COR-L47 (cell line): ENCODE measurements at regions not wholly inside any gene's neighbourhood (a gene's known extent, or its start where the extent isn't known, plus 50 kb on each side); places are given as distances from the start of the nearest gene placed in this dataset.

Source experiments
- DNase-seq: peaks from one replicate; lab custom pipeline; 2025; lab: John Stamatoyannopoulos, UW

GRCh38 chr2:23091900-23092299, 293.1 kb upstream of the KLHL29 start:
- no peak for DNase-seq

DNA sequence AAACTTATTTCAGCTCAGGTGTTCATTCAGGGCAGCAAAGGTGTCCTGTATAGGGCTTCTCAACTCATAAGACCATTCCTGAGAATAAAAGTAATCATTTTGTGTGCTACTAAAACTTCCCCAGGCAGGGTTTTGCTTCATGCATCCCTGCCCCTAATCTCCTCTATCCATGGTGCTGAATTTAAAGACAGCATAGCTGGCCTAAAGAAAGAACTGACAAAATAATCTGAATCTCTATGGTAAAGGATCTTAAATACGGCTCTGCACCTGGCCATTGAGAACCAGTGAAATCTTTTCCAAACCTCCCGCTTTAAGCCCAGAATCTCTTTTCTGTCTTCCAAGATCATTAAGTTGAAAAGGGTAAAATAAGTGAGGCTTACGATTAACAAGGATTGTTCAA, 292.1 kb upstream of the KLHL29 start:
- no peak for DNase-seq

GRCh38 chr2:23093513-23093912, 291.5 kb upstream of the KLHL29 start:
- peak; percentile 60 for DNase-seq

- no peak for DNase-seq
Measured at GRCh38 chr2:23096906-23097602, 287.9 kb upstream of the KLHL29 start.

DNA sequence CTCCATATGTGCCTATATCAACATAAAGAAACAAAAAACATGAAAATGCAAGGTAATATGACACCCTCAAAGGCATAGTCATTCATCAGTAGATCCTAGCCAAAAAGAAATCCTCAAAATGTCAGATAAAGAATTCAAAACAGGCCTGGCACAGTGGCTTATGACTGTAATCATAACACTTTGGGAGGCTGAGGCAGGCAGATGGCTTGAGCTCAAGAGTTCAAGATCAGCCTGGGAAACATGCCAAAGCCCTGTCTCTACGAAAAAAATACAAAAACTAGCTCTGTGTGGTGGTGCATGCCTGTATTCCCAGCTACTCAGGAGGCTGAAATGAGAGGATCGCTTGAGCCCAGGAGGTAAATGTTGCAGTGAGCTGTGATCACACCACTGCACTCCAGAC, 284.6 kb upstream of the KLHL29 start:
- DNase-seq: no peak

GRCh38 chr2:23106242-23106785, 278.7 kb upstream of the KLHL29 start:
- DNase-seq: no peak

- DNase-seq: no peak
Measured at GRCh38 chr2:23107327-23107941, 277.5 kb upstream of the KLHL29 start.

- no peak for DNase-seq
Measured at GRCh38 chr2:23111263-23111662, 273.7 kb upstream of the KLHL29 start.

DNA sequence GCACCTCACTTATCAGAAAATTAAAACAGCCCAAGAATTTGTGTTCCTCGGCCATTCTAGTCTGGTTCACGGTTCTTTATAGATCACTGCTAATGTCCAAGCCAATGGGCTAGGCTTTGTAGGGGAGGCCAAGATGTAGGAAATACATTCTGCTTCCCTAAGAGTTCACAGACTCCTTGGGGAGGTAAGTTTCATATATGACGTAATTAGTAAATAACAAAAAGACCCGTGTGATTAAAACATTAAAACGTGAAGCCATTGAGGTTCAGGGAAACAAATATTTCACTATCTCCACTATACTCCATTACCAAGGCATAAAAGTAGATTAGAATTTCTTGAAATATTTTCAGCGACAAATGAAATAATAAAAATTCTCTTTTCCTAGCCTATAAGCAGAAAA, 272.5 kb upstream of the KLHL29 start:
- no peak for DNase-seq

- no peak for DNase-seq
Measured at GRCh38 chr2:23114299-23114698, 270.7 kb upstream of the KLHL29 start.

- no peak for DNase-seq
Measured at GRCh38 chr2:23118313-23118712, 266.7 kb upstream of the KLHL29 start.

DNA sequence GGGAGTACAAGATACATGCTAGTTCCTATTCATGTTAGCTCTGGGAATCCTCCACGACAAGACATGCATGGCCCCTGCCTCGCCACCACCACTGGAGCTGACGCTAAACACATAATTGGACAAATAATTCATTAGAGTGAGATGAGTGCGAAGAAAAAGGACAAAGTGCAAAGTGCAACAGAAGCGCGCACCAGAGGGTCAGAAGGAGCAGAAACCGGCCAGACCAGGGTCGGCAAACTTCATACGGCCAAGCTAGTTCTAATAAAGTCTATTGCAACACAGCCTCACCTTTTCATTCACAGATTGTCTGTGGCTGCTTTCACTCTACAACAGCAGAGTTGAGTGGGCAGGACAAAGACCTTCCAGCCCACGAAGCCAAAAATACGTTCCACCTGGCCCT, 266.1 kb upstream of the KLHL29 start:
- no peak for DNase-seq

DNA sequence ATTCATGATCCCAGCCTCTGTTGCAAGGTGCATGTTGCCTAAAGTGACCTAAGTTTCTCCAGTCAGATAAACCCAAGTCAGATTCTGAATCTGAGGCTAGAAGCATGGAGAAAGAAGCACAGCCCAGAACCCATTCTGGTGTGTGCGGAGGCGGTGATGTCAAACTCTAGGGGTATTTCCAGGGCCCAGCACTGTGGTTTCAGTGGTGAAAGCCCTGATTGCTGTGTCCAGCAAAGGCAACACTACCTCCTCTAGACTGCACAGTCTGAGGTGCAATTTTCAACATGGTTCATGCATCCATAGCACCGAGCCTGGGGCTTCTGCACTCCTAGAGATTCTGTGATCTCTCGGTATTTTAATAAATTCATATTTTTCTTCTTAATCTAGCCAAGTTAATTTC, 264.8 kb upstream of the KLHL29 start:
- DNase-seq: no peak

DNA sequence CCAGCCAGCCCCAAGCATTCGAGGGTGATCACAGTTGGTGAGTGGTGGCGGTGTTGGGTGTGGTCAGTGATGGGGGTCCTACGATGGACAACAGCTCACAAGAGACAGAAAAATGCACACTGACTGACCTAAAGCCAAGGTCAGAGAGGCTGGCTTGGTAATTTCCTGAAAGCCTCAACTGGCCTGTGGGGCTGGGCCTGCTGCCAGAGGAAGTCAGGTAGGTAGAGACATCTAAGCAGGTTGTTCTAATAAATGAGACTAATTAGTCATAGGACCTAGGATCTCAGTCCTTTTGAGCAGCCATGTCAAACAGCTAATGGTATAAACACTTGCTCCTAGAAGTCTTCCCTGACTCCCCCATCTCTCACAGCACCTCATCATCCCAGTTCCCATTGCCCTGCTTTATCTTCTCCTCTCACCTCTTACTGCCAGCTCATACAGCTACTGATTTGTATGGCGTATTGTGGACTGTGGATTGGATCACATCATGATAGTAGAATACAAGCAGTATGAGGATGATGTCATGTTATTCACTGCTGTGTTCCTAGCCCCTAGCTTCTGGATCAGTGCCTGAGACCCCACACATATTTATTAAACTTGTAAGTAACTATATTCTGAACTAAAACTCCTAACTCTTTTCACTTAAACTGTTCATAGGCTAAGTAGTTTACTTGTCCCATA, 262.9 kb upstream of the KLHL29 start:
- no peak for DNase-seq

DNA sequence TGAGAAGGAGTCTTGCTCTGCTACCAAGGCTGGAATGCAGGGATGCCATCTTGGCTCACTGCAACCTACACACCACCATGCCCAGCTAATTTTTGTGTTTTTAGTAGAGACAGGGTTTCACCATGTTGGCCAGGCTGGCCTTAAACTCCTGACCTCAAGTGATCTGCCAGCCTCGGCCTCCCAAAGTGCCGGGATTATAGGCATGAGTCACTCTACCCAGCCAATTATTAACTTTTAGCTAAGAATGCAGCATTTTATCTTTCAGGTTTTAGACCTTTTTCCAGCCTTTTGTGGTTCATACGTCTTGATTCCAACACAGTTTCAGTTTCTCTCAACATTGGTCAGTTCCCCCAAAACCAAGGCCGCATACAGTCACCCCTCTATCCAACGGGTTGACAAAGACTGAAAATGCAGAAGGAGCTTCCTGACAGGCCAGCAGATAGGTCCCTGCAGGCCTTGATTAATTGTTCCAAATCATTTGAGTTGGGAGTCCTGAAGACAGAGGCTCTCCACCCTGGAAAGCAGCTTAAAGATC, 262.2 kb upstream of the KLHL29 start:
- DNase-seq: no peak

GRCh38 chr2:23123686-23124085, 261.3 kb upstream of the KLHL29 start:
- DNase-seq: no peak

GRCh38 chr2:23124214-23124750, 260.7 kb upstream of the KLHL29 start:
- no peak for DNase-seq

DNA sequence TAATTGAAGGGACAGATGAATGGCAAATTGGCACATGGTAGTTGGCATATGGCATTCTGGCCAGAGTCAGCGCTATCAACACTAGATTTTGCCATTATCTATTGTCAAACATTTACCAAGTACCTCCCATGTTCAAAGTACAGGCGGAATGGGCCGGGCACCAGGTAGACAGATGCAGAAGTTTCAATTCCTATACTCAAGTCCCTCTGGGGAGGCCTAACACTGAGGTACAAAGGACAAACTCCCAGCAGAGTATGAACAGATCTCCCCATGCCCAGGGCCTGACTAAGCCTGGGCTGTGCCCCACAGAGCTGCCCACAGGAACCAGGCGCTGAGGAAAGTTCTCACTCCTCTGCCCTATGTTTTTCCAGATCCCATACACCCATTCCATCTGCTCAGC, 257.5 kb upstream of the KLHL29 start:
- DNase-seq: no peak

DNA sequence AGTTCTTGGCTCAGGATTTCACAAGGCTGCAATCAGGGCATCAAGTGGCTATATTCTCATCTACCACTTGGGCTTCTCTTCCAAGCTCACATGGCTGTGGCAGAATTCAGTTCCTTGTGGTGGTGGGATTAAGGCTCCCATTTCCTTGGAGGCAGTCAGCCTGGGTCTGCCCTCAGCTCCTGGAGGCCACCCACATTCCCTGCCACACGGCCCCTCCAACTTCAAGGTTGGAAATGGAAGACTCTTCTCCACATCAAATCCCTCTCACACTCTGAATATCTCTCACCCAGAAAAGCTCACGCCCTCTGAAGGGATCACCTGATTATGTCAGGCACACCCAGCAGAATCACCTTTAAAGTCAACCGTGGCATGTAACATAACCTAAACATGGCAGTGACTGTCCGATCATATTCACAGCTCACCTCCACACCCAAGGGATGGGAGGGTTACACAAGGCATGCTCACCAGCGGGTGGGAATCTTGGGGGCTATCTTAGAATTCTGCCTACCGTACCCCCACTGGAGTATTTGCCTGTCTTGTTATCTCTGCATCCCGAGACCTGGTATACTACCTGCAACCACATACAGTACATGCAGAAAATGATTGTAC, 256.2 kb upstream of the KLHL29 start:
- DNase-seq: no peak

DNA sequence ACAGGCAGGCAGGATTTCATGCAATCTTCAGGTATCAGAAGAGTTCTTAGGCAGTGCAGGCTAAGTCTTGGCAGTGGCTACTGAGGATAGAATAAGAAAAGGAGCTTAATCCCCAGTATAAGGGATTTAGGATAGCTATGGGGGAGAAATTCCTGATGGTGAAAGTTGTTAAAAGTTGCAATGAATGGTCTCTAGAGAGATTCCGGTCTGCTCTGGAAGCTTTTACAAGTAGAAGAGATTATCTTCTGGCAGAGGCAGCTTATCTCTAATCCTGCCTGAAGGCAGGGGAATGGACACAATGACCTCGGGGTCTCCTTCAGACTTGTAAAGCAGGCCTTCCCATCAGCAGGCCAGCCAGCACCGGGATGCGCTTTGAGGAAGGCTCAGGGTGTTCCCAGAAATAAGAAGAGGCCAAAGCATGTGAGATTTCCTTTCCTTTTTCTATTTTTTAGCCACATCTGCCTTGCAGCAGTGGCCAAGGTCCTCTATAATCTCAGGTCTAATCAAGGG, 253.9 kb upstream of the KLHL29 start:
- DNase-seq: no peak

GRCh38 chr2:23132000-23132399, 253.0 kb upstream of the KLHL29 start:
- DNase-seq: no peak
